DMS114 treated with DMSO at 0.1 percent for 48 hours (cell line): ENCODE measurements at regions not wholly inside any gene's neighbourhood (a gene's known extent, or its start where the extent isn't known, plus 50 kb on each side); places are given as distances from the start of the nearest gene placed in this dataset.
A peak's percentile ranks its signal among the peaks of the same experiment; 100 is the strongest.

Experiments
- DNase-seq: peaks from one replicate; lab custom pipeline; 2025; ENCODE audit not compliant: unreplicated experiment; lab: John Stamatoyannopoulos, UW

DNA sequence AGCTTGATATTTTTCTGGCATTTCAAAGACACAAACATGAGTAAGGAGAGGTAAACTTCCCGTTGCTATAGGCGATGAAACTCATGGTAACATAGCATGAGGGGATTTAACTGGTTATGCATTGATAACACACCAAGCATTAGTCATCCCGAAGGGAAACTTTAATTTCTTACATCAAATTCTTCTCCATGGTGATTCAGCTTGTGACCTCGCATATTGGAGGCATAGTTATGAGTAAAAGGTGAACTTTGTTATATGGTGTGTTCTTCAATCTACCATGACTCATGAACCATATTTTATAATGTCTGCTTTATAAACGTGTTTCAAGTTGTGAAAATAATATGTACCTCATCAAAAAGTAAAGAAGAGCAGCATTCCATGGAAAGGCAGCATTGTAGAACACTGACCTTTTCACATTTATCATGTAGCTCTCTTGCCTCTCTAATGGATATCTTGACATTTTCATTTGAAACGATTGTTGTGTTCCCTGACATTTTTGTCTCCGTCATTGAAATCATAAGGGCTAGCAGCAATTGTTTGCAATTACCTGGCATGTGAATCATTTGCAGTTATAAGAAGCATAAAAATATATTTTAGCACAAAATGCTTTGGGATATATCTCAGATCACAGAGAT, 491.8 kb downstream of the ANXA1 start:
- DNase-seq = no peak

DNA sequence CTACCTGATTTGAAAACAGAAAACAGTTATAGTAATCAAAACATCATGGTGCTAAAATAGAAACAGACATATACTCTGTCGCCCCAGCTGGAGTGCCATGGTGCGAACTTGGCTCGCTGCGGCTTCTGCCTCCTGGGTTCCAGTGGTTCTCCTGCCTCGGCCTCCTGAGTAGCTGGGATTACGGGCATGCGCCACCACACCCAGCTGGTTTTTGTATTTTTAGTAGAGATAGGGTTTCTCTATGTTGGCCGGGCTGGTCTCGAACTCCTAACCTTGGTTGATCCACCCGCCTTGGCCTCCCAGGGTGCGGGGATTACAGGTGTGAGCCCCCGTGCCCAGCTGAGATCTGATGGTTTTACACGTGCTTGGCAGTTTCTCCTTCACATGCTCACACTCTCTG, 495.9 kb downstream of the ANXA1 start:
- DNase-seq = no peak

DNA sequence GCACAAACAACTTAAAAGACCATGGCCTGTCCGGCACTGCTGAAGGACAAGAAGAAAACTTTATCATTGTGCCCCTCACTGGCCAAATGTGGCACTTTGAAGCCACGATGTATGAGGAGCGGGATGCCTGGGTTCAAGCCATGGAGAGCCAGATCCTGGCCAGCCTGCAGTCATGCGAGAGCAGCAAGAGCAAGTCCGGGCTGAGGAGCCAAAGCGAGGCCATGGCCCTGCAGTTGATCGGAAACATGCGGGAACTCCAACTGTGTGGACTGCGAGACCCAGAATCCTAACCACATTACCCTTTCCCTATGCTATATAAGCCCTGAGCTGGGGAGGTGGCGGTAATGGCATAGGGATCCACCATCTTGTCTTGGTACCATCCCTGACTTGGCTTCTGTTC, 497.9 kb downstream of the ANXA1 start:
- DNase-seq = no peak

DNA sequence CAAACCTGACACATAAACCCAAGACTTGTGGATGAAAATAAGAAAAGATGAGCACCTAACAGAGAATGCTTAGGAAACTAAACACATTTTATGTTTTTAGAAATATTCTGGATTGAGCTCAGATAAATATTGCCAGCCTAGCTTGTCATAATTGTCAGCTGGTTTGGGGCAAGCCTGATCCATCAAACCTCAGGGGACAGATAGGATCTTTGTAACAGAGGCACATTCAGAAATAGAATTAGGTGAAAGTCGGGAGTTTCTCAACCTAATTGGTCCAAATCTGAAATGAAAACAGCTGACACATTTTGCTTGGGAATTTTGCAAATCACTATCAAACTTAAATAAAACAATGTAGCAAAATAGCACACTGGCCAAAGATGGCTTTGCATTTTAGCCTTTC, 503.7 kb downstream of the ANXA1 start:
- no peak for DNase-seq

DNA sequence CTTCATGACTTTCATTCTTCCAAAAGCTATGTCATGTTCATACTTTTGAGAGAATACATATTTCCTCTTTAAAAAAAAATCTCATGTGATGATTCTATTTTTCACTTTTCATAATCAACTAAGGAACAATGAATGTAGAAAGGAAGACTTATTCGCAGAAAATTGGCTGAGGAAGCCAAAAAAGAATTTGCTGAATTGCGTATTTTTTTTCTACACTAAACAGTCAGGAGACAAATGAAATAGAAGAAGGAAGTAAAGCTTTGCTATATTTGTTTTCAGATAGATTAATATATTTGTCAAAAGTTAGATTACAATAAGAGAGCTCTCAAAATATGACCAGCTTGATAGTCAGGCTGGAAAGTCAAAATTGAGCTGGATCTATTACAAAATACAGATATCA, 504.2 kb downstream of the ANXA1 start:
- no peak for DNase-seq

DNA sequence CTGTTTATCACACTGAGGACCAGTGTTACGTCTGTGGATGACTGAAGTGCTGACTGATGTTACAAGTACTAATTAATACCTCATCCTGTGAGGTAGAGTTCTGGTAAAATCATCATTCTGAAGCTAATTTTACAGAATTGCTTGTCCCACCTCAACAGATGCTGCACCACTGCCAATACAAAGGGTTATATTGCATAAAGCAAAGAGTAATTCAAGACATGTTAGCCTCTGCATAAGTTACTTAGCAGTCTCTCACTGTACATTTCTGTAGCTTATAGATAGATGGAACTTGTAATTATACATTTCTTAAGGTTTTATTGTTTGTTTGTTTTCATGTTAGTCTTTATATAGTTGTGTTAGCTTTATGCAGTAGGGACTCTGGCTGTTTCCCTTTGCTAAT, 513.6 kb downstream of the ANXA1 start:
- no peak for DNase-seq

DNA sequence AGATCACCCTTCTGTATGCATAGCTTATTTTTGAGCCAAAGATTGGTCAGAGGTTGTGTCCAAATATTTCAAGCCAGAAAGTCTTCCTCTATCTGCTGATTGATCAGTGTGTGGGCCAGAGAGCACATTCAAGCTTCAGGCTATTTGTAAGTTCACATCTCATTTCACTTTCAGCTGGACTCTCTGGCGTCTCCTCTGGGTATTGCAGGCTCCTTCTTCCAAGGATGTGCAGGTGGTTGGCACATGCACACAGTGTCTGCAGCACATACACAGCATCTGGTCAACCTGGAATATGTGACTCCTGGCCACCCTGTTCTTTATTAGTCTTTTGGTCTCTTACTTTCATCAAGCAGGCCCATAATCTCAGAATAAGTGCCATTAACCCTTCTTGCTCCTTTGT, 516.1 kb downstream of the ANXA1 start:
- DNase-seq = no peak

DNA sequence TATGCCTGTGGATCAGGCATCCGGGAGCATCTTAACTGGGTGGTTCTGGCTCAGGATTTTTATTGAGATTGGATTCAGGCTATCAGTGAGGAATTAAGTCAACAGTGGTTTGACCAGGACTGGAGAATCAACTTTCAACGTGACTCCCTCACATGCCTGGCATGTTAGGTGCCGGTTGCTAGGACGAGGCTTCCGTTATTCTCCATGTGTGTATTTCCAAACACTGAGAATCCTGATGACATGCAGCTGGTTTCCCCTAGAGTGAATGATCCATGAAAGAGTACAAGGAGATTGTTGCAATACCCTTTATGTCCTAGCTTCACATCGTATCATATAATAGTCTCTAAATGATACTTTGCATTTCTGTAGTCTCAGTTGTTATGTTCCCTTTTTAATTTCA, 529.2 kb downstream of the ANXA1 start:
- DNase-seq = no peak

DNA sequence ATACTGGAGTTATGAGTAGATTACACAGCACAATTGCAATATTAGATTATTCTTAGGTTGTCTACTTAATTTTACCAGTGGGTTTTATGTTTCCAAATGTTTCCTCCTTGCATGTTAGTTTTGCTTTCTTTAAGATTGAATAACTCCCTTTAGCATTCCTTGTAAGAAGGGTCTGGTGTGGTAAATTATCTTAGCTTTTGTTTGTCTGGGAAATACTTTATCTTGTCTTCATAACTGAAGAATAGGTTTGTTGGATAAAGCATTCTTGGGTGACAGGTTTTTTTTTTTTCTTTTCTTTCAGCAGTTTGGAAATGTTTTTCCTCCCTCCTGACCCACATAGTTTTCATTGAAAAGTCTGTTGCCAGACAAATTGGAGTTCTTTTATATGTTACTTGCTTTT, 531.1 kb downstream of the ANXA1 start:
- no peak for DNase-seq

DNA sequence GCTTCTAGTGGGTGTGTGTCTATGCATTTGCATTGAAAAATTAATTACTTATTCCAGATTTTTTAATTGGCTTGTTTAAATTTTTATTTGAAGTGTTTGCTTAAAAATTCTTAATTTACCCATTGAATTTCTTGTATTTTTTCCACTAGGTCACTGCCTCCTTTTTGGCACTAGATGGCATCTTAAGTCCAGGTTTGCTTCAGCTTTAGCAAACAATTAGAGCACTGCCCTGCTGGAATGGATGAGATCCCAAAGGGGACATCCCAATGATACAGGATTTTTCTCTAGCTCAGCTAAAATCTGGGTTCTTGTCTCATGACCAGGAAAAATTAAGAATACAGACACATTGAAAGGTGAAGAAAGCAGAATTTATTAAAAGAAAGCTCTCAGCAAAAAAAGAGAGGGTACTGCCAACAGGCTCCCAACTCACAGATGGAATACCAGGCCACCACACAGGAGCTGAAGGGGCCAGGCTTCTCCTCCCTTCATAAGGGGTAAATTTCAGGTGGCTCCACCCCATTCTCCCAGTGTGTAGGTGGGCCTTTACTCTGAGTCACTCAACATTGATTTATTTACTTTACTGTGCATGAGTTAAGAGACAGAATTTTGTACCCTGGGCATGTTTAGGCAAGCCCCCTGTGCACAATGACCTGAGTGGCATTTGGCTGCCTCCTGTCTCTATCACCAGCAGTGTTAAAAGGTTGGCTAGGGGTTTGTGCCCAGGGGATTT, 532.4 kb downstream of the ANXA1 start:
- peak; percentile 9 for DNase-seq

DNA sequence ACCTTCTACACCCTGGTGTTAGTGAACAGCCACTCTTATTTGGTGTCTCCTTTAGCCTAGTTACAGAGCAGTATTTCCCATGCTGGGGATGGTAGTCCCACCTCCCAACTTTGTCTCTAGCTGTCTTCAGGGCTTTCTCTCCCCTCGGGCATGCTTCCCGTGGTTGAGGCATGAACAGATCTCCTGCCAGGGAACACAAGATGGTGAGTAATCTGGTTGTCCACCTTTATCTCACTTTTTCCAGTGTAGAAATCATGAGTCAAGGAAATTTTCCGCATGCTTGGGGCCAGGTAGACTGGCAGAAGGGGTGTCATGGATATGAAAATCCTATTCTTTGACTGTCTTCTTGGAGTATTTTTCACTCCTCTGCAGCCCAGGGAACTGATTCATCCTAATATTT, 532.9 kb downstream of the ANXA1 start:
- DNase-seq = no peak

DNA sequence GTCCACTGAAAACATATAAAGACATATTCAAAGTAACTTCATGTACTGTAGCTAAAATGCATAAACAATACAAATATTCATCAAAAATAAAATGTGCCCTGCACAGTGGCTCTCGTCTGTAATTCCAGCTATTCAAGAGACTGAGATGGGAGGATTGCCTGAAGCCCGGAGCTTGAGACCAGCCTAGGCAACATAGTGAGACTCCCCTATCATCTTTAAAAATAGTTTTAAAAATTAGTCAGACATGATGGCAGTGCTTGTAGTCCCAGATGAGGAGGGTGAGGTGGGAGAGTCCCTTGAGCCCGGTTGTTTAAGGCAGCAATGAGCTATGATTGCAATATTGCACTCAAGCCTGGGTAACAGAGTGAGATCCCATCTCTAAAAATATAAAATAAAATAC, 534.1 kb downstream of the ANXA1 start:
- DNase-seq = no peak

DNA sequence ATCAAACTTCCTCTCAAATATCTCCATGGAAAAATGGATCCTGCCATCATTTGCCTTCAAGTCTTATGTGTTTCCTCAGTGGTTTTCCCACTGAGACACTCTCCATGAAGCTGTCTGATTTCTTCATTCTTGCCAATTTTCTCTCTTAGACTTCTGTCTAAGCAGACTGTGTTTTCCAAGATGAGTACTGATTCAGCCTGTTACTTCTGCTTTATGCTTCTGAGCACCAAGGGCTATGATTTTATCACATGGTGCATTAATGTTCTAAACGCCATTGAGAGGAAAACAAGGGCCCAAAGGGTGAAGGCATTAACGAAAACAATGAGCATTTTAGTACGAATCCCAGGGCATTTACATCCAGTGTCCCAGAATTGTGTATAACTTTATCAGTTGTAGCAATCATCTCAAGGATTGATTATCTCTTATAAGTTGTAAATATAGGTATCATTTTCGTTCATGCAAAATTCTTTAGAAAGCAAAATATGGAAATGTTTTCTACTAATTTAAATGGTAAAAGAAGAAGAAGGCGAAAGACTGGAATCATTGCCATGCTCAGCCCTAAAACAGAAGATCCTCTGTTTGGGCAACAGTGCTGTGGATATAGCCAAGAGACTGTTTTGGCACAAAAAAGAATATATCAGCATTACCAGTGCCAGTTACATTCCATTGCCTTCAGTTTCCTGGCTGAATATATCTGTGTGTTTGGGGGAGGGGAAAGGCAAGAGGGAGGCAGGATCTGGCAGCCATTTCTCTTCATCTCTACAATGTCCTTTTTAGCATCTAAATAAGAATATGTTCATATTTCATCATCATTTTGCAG, 537.6 kb downstream of the ANXA1 start:
- DNase-seq = no peak

DNA sequence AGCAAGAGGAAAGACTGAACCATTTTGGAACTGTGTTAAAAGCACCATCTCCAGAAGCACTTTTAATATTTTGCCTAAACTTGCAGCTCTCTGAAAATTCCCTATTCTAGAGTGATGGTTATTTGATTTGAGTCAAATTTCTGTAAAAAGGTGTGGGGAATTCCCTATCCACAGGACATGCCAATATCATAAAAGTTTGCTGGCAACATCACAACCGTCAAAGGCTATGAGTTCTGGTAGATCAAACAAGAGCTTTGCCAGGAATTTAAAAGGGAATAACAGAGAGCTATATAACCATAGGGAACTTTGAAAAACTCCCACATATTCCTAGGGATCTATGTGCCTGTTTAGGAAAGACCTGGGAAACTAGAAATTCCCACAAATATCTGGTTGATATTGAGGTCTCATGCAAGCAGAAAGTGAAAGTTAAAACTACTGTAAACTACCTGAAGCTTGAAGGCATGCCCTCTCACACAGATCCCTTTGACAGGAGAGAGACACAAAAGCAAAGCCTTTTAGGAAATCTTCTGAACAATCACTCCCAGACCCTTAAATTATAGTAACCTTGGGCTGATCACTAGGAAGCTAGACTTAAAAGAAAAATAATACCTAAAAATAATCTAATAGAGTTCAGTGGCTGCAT, 549.9 kb downstream of the ANXA1 start:
- DNase-seq = no peak

DNA sequence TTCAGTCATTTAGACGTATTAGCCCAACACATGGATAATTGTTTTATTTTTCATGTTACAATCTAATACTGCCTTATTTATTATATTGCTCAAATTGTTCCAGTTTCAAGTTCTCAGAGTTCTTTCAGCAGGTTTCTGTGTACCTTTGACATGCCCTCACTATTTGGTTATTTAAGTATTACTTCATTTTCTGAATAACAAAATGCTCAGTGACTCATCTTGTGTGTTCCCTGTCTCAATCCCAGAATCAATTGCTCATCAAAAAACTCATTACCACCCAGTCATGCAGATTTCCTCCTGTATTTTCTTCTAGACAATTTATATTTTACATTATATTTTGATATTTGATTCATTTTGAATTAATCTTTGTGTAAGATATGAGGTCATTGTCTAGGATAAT, 562.6 kb downstream of the ANXA1 start:
- no peak for DNase-seq

DNA sequence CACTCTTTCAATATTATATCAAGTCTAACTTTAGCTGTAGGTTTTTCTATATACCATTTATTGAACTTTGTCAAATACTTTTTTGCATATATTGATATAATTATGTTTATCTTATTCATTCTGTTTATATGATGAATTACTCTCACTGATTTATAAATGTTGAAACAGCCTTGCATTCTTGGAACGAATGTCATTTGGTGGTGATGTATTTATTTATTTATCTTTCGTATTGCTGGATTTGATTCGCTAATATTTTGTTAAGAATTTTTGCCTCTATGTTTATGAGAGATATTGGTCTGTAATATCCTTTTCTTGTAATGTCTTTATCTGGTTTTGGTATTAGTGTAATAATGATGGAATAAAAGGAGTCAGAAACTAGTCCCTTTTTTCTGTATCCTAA, 563.9 kb downstream of the ANXA1 start:
- DNase-seq = no peak

DNA sequence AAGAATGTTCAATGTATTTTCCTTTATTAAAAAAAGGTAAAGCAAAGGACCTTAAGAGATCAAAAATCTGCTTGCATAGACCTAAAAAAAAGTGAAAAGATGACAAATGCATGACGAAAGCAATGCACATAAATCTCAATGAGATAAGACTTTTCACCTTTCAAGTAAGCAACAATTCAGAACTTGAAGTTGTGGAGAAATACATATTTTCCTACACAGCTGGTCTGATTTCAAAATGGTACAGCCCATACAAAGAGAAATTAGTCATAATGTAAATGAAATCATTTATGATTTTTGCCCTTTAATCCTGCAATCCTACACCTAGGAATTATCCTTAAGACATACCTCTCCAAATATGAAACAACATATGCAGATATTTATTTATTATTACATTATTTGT, 568.0 kb downstream of the ANXA1 start:
- DNase-seq = no peak

DNA sequence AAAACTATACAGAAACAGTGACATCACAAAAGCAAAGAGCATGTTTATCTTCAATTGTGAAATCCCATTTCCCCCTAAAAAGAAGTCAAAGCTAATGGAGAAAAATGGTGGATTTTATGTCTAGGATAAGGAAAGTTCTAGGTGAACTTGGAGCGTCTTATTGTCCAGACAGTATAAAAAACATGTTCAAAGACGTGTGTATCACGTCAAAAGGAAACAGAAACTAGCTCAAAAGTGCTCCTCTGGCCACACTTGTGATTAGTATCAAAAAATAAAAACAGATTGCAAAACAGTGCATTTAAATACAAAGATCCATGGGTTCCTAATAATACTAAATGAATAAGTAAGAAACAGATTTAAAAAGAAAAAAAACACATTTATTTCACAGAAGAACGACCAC, 568.9 kb downstream of the ANXA1 start:
- no peak for DNase-seq

DNA sequence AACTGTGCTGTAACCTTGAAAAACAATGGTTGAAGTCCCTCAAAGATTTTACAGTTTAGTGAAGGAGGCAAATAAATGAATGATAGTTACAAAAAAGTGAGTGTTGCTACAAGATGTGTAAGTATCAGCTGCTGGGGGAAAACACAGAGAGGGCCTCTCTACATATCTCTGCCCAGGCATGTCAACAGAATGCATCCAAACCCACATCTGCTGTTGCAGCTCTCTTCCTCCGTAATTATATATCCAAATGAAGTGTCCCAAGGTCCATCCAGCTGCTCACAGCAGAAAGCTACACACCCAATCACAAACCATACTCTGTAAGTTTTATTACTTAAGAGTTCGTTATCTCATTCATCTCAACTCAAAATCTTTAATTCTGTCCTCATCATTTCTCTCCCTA, 584.6 kb downstream of the ANXA1 start:
- no peak for DNase-seq

DNA sequence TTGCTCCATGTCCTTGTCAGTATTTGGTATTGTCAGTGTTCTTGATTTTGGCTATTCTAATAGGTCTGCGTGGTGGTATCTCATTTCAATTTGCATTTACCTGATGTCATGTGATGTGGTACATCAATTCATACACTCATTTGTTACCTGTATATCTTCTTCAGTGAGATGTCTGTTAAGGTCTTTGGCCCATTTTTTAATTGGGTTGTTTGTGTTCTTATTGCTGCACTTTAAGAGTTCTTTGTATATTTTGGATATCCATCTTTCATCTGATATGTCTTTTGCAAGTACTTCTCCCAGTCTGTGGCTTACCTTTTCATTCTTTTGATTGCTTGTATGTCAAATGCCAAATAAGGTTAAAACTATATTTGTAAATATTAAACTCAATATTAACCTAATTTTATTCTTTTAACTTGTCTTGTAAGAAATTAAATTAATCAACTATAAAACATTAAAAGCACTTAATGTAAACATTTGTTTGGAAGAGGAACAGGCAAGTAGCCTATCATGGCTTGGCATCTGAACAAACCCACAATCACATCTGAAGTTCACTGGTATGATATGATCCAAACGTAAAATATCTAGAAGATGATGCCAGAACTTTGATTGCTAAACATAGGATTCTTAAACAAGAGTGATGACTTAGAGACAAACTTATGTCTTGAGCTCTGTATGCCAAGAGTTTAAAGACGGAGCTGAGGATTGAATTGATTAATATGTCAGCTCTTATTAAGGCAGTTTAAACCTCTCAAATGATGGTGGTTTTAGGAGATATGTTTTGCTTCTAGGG, 587.3 kb downstream of the ANXA1 start:
- DNase-seq = no peak

DNA sequence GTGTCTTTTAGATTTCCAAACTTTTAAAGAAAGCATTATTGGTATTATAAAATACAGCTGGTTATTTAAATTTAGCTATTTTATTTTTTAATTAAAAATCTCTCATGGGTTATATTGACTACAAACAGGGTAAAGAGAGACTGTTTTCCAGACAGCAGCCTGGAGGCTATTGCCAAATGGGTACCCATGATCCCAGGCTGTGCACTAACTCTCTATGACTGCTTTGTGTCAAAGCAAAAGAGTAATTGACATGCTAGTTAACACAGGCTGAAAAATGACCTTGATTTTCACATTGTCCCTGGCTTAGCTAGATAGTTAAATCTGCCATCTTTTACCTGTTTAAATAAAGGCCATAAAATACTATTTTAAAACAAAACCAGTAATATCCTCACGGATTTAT, 589.7 kb downstream of the ANXA1 start:
- DNase-seq = no peak
